ENCODE measurements at regions not wholly inside any gene's neighbourhood (a gene's known extent, or its start where the extent isn't known, plus 50 kb on each side); places are given as distances from the start of the nearest gene placed in this dataset.

- TF ChIP-seq CTCF (IDR thresholded peaks at IDR 0.05) (no peak), POLR2A (IDR thresholded peaks at IDR 0.05) (no peak)
These were observed 192.7 kb upstream of the TFAP2D start for GRCh38 chr6:50520326-50521266.

All from body of pancreas (tissue), 4 donors.